ENCODE measurements at regions not wholly inside any gene's neighbourhood (a gene's known extent, or its start where the extent isn't known, plus 50 kb on each side); places are given as distances from the start of the nearest gene placed in this dataset.

- TF ChIP-seq EZH2 (IDR thresholded peaks at IDR 0.05; ENCODE audit: low read depth) (no peak), CTCF (conservative IDR thresholded peaks at IDR 0.05) (no peak)
Measured at GRCh38 chr2:180682871-180683270, 297.5 kb upstream of the UBE2E3 start.
